Adipocyte (in vitro differentiated cells): ENCODE measurements at regions not wholly inside any gene's neighbourhood (a gene's known extent, or its start where the extent isn't known, plus 50 kb on each side); places are given as distances from the start of the nearest gene placed in this dataset.

Experiments
- DNase-seq: peaks from one replicate; pipeline ENCODE4 v3.0.0-alpha.2; 2015; ENCODE audit warnings: low read depth
- H3K27me3 ChIP-seq: replicated peaks from 2 replicates; pipeline ENCODE4 v1.7.0; 2013; ENCODE audit warnings: mild to moderate bottlenecking, low read length, moderate library complexity; ENCODE audit not compliant: control insufficient read depth, insufficient read depth
- H3K36me3 ChIP-seq: 2 replicates; pipeline ENCODE4 v1.7.0; 2013; ENCODE audit warnings: low read length, mild to moderate bottlenecking, moderate library complexity; ENCODE audit not compliant: control insufficient read depth, insufficient read depth, severe bottlenecking
- H3K4me1 ChIP-seq: 2 replicates; pipeline ENCODE4 v1.7.0; 2013; ENCODE audit warnings: mild to moderate bottlenecking, low read length, moderate library complexity; ENCODE audit not compliant: control insufficient read depth, insufficient read depth
- H3K4me3 ChIP-seq: 2 replicates; pipeline ENCODE4 v1.7.0; 2013; ENCODE audit warnings: mild to moderate bottlenecking, low read length, moderate library complexity
- H3K9ac ChIP-seq: 2 replicates; pipeline ENCODE4 v1.7.0; 2013; ENCODE audit warnings: mild to moderate bottlenecking, low read length, moderate library complexity
- H3K9me3 ChIP-seq: 2 replicates; pipeline ENCODE4 v1.7.0; 2013; ENCODE audit warnings: mild to moderate bottlenecking, low read length, moderate library complexity; ENCODE audit not compliant: control insufficient read depth

- peak; percentile 42 for DNase-seq
- Histone ChIP-seq H3K27me3 (no peaks in the 10 kb centered on the region), H3K4me3 (no peak overlapping the region), H3K9ac (no peak overlapping the region), H3K36me3 (no peaks in the 10 kb centered on the region), H3K4me1 (peaks cover 30% of the 10 kb centered on the region), H3K9me3 (peaks cover under 1% of the 10 kb centered on the region)
Measured at GRCh38 chr14:89004166-89004565, 179.7 kb downstream of the TTC8 start.

- no peak for DNase-seq
- H3K4me1 ChIP-seq, result peaks cover 14% of the 10 kb centered on the region
- H3K9ac ChIP-seq, result no peak overlapping the region
- no peak overlapping the region for H3K4me3 ChIP-seq
- no peaks in the 10 kb centered on the region for H3K9me3 ChIP-seq
- H3K27me3 ChIP-seq, result no peaks in the 10 kb centered on the region
- H3K36me3 ChIP-seq, result no peaks in the 10 kb centered on the region
Measured at GRCh38 chr14:89007906-89008305, 183.5 kb downstream of the TTC8 start.

GRCh38 chr14:89011355-89012281, 187.2 kb downstream of the TTC8 start:
- peak; percentile 18 for DNase-seq
- no peaks in the 10 kb centered on the region for H3K27me3 ChIP-seq
- no peak overlapping the region for H3K9ac ChIP-seq
- no peaks in the 10 kb centered on the region for H3K36me3 ChIP-seq
- peaks cover 3% of the 10 kb centered on the region for H3K4me1 ChIP-seq
- H3K9me3 ChIP-seq, result no peaks in the 10 kb centered on the region
- H3K4me3 ChIP-seq, result no peak overlapping the region

GRCh38 chr14:89012282-89013097, 188.0 kb downstream of the TTC8 start:
- DNase-seq, result no peak
- no peaks in the 10 kb centered on the region for H3K9me3 ChIP-seq
- H3K27me3 ChIP-seq, result no peaks in the 10 kb centered on the region

GRCh38 chr14:89013098-89013504, 188.7 kb downstream of the TTC8 start:
- H3K4me3 ChIP-seq, result no peak overlapping the region
- peak; percentile 30 for DNase-seq

More at GRCh38 chr14:89012282-89013097, 188.0 kb downstream of the TTC8 start:
- no peaks in the 10 kb centered on the region for H3K36me3 ChIP-seq
- no peak overlapping the region for H3K9ac ChIP-seq
- H3K4me3 ChIP-seq, result no peak overlapping the region
- H3K4me1 ChIP-seq, result peaks cover 3% of the 10 kb centered on the region

GRCh38 chr14:89013698-89014568, 189.5 kb downstream of the TTC8 start:
- no peak overlapping the region for H3K4me3 ChIP-seq
- no peaks in the 10 kb centered on the region for H3K27me3 ChIP-seq
- no peak overlapping the region for H3K9ac ChIP-seq
- H3K4me1 ChIP-seq, result peaks cover 3% of the 10 kb centered on the region
- no peak for DNase-seq
- H3K9me3 ChIP-seq, result no peaks in the 10 kb centered on the region
- no peaks in the 10 kb centered on the region for H3K36me3 ChIP-seq

More at GRCh38 chr14:89013098-89013504, 188.7 kb downstream of the TTC8 start:
- Histone ChIP-seq H3K4me1 (peaks cover 3% of the 10 kb centered on the region), H3K9me3 (no peaks in the 10 kb centered on the region), H3K36me3 (no peaks in the 10 kb centered on the region), H3K27me3 (no peaks in the 10 kb centered on the region), H3K9ac (no peak overlapping the region)

GRCh38 chr14:89014569-89014850, 190.1 kb downstream of the TTC8 start:
- Histone ChIP-seq H3K9ac (no peak overlapping the region), H3K9me3 (no peaks in the 10 kb centered on the region), H3K4me3 (no peak overlapping the region), H3K4me1 (peaks cover 3% of the 10 kb centered on the region), H3K27me3 (no peaks in the 10 kb centered on the region), H3K36me3 (no peaks in the 10 kb centered on the region)
- DNase-seq, result no peak

GRCh38 chr14:89015016-89015415, 190.6 kb downstream of the TTC8 start:
- DNase-seq, result no peak

GRCh38 chr14:89017417-89017816, 193.0 kb downstream of the TTC8 start:
- Histone ChIP-seq H3K9ac (no peak overlapping the region), H3K36me3 (no peaks in the 10 kb centered on the region), H3K4me3 (no peak overlapping the region), H3K27me3 (no peaks in the 10 kb centered on the region), H3K9me3 (no peaks in the 10 kb centered on the region), H3K4me1 (no peaks in the 10 kb centered on the region)
- DNase-seq, result no peak

More at GRCh38 chr14:89015016-89015415, 190.6 kb downstream of the TTC8 start:
- Histone ChIP-seq H3K4me1 (peaks cover 3% of the 10 kb centered on the region), H3K4me3 (no peak overlapping the region), H3K36me3 (no peaks in the 10 kb centered on the region), H3K27me3 (no peaks in the 10 kb centered on the region), H3K9ac (no peak overlapping the region), H3K9me3 (no peaks in the 10 kb centered on the region)

GRCh38 chr14:89022274-89022673, 197.8 kb downstream of the TTC8 start:
- no peaks in the 10 kb centered on the region for H3K36me3 ChIP-seq
- no peak for DNase-seq

More at GRCh38 chr14:89022274-89022673, 197.8 kb downstream of the TTC8 start:
- H3K27me3 ChIP-seq, result no peaks in the 10 kb centered on the region
- no peak overlapping the region for H3K9ac ChIP-seq
- no peak overlapping the region for H3K4me3 ChIP-seq
- no peaks in the 10 kb centered on the region for H3K9me3 ChIP-seq
- H3K4me1 ChIP-seq, result peaks cover 12% of the 10 kb centered on the region
